ENCODE measurements at regions not wholly inside any gene's neighbourhood (a gene's known extent, or its start where the extent isn't known, plus 50 kb on each side); places are given as distances from the start of the nearest gene placed in this dataset.

DNA sequence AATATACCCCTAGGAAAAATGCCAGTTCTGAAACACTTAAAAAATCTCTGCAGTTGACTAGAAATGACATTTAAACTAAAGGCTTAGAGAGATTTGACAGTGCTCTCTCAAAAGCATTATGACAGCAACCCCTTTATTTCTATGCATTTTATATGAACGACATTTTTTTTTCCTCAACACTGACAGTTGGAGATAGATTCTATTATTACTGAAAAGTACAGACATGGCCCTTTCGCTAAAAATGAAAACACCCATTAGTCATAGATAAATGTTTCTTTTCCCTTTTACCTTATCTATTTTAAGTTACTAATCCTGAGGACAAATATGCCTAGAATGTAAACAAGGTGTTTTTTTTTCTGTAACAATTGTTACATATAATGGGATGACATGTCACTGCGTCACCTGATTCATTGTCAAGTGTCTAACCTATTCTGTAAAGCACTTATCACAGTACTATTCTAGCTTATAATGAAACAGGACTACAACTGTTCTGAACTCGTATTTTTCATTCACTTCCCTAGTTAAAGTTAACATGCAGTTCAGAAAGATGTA lies 1169.6 kb upstream of the CRIM1 start:
- TF ChIP-seq, protein P1, sequence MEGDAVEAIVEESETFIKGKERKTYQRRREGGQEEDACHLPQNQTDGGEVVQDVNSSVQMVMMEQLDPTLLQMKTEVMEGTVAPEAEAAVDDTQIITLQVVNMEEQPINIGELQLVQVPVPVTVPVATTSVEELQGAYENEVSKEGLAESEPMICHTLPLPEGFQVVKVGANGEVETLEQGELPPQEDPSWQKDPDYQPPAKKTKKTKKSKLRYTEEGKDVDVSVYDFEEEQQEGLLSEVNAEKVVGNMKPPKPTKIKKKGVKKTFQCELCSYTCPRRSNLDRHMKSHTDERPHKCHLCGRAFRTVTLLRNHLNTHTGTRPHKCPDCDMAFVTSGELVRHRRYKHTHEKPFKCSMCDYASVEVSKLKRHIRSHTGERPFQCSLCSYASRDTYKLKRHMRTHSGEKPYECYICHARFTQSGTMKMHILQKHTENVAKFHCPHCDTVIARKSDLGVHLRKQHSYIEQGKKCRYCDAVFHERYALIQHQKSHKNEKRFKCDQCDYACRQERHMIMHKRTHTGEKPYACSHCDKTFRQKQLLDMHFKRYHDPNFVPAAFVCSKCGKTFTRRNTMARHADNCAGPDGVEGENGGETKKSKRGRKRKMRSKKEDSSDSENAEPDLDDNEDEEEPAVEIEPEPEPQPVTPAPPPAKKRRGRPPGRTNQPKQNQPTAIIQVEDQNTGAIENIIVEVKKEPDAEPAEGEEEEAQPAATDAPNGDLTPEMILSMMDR (conservative IDR thresholded peaks at IDR 0.05; ENCODE audit: low read length) = no peak
- TF ChIP-seq EZH2phosphoT487 (IDR thresholded peaks at IDR 0.05; ENCODE audit: borderline replicate concordance) = no peak
